B cell (primary cell): ENCODE measurements at regions not wholly inside any gene's neighbourhood (a gene's known extent, or its start where the extent isn't known, plus 50 kb on each side); places are given as distances from the start of the nearest gene placed in this dataset.

Experiments used
- CTCF ChIP-seq: fragments of 200-600 bp; IDR thresholded peaks from one replicate; pipeline ENCODE4 v1.8.0; 2022; ENCODE audit warnings: antibody characterized with exemption, mild to moderate bottlenecking
- EZH2 ChIP-seq: IDR thresholded peaks from 2 replicates; pipeline ENCODE4 v1.6.1; 2012; ENCODE audit warnings: borderline replicate concordance, low read depth, mild to moderate bottlenecking, moderate library complexity, low read length; ENCODE audit not compliant: insufficient read depth, poor library complexity, severe bottlenecking

- no peak for TF ChIP-seq CTCF
- no peak for TF ChIP-seq EZH2
Measured at GRCh38 chr14:85058150-85058549, 471.8 kb upstream of the FLRT2 start.
